ENCODE measurements at regions not wholly inside any gene's neighbourhood (a gene's known extent, or its start where the extent isn't known, plus 50 kb on each side); places are given as distances from the start of the nearest gene placed in this dataset.

DNA sequence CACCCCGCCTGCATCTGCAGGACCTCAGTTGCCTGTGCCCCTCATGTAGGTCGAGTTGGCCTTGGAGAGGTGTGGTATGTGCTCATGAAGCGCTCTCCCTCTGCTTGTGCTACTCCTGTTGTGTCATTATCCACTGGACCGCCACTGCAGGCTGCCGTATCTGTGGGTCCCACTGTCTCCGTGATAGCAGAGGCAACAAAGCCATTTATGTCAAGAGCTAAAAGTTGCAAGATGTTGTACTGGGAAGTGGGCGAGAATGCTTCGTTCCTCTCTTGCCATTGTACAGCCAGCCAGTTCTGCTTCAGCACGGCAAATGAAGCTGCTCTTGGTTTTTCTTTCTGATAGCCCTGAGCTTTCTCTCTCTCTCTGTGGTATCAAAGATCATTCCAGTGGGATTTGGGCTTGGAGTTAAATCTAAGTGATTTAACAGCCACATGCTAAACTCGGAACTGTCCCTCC is 89.0 kb downstream of the TMEM212 start:
- H3K27ac ChIP-seq (replicated peaks), result peak overlapping the region; percentile 47
- H3K27me3 ChIP-seq (ENCODE audit: insufficient read depth, poor library complexity, severe bottlenecking), result no peaks in the 10 kb centered on the region
- H3K4me3 ChIP-seq (replicated peaks; ENCODE audit: insufficient read depth, low read length), result no peak overlapping the region; the same call in 1 of the 2 replicates
- 0 out of 2 replicates have a peak, but pooled peaks have one; percentile 35 for TF ChIP-seq POLR2AphosphoS5 (IDR thresholded peaks at IDR 0.05; ENCODE audit: low read depth)
- peak; percentile 51; the same call in 1 of the 2 replicates for TF ChIP-seq SPI1 (IDR thresholded peaks at IDR 0.05; ENCODE audit: borderline replicate concordance, low read depth)
- TF ChIP-seq, protein P1, sequence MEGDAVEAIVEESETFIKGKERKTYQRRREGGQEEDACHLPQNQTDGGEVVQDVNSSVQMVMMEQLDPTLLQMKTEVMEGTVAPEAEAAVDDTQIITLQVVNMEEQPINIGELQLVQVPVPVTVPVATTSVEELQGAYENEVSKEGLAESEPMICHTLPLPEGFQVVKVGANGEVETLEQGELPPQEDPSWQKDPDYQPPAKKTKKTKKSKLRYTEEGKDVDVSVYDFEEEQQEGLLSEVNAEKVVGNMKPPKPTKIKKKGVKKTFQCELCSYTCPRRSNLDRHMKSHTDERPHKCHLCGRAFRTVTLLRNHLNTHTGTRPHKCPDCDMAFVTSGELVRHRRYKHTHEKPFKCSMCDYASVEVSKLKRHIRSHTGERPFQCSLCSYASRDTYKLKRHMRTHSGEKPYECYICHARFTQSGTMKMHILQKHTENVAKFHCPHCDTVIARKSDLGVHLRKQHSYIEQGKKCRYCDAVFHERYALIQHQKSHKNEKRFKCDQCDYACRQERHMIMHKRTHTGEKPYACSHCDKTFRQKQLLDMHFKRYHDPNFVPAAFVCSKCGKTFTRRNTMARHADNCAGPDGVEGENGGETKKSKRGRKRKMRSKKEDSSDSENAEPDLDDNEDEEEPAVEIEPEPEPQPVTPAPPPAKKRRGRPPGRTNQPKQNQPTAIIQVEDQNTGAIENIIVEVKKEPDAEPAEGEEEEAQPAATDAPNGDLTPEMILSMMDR (IDR thresholded peaks at IDR 0.05; ENCODE audit: insufficient read depth, low read length), result no peak
- peak; percentile 13 to 59 for DNase-seq (ENCODE audit: low read depth in 1 of 2, low spot score in 1 of 2)

GRCh38 chr3:171933441-171933840 is 90.3 kb downstream of the TMEM212 start:
- no peak for DNase-seq (ENCODE audit: low read depth in 1 of 2, low spot score in 1 of 2)
- H3K27ac ChIP-seq (replicated peaks), result no peak overlapping the region
- no peaks in the 10 kb centered on the region for H3K27me3 ChIP-seq (ENCODE audit: insufficient read depth, poor library complexity, severe bottlenecking)
- TF ChIP-seq REST (IDR thresholded peaks at IDR 0.05; ENCODE audit: insufficient replicate concordance, low read depth) (no peak), POLR2AphosphoS5 (IDR thresholded peaks at IDR 0.05; ENCODE audit: low read depth) (no peak), SPI1 (IDR thresholded peaks at IDR 0.05; ENCODE audit: borderline replicate concordance, low read depth) (no peak), GABPA (IDR thresholded peaks at IDR 0.05; ENCODE audit: low read depth) (no peak)
- TF ChIP-seq, protein P1 (IDR thresholded peaks at IDR 0.05; ENCODE audit: insufficient read depth, low read length), result no peak
- H3K4me3 ChIP-seq (replicated peaks; ENCODE audit: insufficient read depth, low read length), result no peak overlapping the region

DNA sequence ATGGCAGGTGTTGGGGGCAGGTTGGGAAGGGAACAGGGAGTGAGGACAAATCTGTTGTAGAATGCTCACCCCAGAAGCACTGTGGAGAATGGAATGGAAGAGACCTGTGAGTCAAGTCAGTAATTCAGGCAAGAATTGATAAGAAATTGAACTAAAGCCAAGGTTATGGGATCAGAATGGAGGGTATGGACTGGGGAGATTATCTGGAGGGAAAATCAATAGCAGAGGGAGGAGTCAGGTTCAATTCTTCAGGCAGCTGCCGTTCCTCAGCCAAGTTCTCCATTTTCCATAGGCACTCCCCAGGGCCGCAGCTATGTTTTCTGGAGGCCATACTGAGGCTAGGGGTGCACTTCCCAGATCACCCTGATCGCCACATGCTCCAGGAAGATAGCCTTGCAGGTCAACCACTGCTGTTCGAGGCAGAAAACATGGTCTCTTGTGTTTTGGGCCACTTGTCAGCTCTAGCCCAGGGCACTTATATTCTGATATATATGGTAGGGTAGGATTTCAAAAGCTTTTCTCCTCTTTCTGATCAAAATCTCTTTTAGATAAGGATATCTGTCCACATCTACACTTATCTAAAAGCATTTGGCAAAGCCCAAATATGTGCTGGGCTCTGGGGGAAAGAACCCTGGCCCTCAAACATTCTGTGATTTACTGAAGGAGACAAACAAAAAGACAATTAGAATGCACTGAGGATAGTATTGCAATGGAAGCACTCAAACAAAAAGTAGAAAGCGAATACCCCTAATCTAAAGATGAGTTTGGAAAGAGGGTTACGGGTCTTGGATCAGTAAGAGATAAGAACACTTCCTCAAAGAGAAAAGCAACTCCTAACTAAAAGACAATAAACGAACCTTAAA is 92.3 kb downstream of the TMEM212 start:
- TF ChIP-seq SPI1 (IDR thresholded peaks at IDR 0.05; ENCODE audit: borderline replicate concordance, low read depth), result peak; percentile 9; the same call in 1 of the 2 replicates
- no peak for TF ChIP-seq POLR2AphosphoS5 (IDR thresholded peaks at IDR 0.05; ENCODE audit: low read depth)
- peak overlapping the region; percentile 54 for H3K27ac ChIP-seq (replicated peaks)
- peak in 1 of 2 experiments; percentile 36 for DNase-seq (ENCODE audit: low read depth in 1 of 2, low spot score in 1 of 2)
- H3K4me3 ChIP-seq (replicated peaks; ENCODE audit: insufficient read depth, low read length), result no peak overlapping the region
- no peaks in the 10 kb centered on the region for H3K27me3 ChIP-seq (ENCODE audit: insufficient read depth, poor library complexity, severe bottlenecking)

DNA sequence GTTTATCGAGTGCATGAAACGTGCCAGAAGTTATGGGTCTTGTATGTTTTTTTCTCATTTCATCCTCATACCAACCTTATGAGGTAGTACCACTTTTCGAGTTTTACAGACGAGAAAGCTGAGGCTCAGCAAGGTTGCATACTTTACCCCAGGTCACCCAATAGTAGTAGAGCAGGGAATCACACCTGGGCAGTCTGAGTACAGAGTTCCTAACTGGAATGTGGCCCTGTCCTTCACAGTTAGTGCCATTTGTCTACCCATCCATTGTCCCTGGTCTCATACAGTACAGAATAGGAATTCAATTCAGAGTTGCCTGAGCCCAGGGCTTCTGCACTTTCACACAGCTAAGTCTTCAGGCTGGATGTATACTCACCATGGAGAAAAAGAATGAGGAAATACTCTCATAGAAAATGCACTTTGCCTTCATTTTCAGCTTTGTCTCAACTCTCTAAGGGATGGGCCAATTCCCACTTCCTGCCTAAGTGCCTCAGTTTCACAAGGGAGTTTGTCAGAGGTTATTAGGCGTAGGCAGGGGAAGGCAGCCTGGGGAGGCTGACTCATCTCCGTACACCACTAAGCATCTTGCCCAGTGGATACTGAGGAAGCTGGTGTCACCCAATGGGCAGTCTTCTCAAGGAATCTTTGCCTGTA is 93.2 kb downstream of the TMEM212 start:
- peak; percentile 65 to 84 for DNase-seq (ENCODE audit: low read depth in 1 of 2, low spot score in 1 of 2)
- H3K27ac ChIP-seq (replicated peaks), result peak overlapping the region; percentile 54
- no peak overlapping the region for H3K4me3 ChIP-seq (replicated peaks; ENCODE audit: insufficient read depth, low read length)
- no peaks in the 10 kb centered on the region for H3K27me3 ChIP-seq (ENCODE audit: insufficient read depth, poor library complexity, severe bottlenecking)
- TF ChIP-seq REST (IDR thresholded peaks at IDR 0.05; ENCODE audit: insufficient replicate concordance, low read depth) (no peak), GABPA (IDR thresholded peaks at IDR 0.05; ENCODE audit: low read depth) (no peak), SPI1 (IDR thresholded peaks at IDR 0.05; ENCODE audit: borderline replicate concordance, low read depth) (peak; percentile 23; the same call in 1 of the 2 replicates), POLR2AphosphoS5 (IDR thresholded peaks at IDR 0.05; ENCODE audit: low read depth) (no peak)
- TF ChIP-seq, protein P1 (IDR thresholded peaks at IDR 0.05; ENCODE audit: insufficient read depth, low read length), result no peak

Data from HL-60 (cell line).